HG03469 (cell line): ENCODE measurements at regions not wholly inside any gene's neighbourhood (a gene's known extent, or its start where the extent isn't known, plus 50 kb on each side); places are given as distances from the start of the nearest gene placed in this dataset.

Experiments
- ATAC-seq: cut with Tn5 transposase; IDR thresholded peaks from one replicate; pipeline ENCODE4 v1.9.1; 2021; ENCODE audit warnings: mild to moderate bottlenecking, moderate library complexity, moderate number of reproducible peaks; ENCODE audit not compliant: unreplicated experiment

DNA sequence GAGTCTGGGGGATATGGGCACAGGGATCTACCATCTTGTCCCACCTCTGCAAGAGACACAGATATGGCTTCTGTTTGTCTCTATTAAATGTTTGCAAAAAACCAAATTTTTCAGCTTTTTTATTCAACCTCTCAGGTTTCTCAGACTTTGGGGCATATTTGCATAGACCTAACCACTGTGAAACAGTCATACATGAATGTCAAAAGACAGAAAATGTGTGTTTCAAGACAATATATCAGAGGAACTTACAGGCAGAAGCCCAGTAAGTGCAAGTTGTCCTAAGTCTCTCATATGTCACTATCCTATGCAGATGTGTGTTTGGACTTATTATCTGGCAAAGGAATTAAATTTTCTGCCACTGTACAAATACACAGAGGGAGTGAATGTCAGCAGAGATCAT is 951.2 kb downstream of the PCDH18 start:
- ATAC-seq = no peak

DNA sequence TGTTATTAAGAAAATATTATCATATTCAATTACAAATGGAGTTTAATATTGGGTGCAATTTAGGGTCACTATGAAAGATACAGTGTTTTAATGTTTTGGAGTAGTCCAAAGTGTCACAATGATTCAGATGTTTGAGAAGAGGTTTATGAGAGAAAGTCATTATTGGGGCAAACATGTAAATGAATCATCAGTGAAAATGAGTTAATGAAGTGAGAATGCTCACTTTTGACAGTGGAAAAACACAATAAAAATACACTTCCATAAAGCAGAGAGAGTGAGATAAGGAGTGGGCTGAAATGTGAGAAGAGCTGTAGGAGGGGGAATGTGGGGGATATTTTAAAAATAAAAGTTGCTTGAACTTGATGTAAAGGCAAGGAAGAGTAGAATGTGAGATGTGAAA is 957.1 kb downstream of the PCDH18 start:
- no peak for ATAC-seq

DNA sequence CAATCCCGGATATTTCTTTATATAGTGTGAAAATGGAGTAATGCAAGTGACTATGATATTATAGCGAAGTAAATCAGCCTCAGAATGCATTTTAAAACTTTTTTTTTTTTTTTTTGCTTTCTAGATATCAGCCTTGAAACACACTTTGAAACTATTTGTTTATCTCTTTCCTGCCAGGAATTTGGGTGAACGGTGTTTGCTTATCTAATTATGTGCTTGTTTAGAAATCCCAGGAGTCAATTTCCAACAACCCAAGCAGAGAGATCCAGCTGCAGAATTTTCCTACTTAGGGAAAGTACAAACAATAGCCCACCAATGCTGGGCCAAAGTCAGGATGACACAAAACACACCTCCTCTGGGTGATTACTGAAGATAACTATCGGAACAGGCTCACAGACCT is 958.8 kb downstream of the PCDH18 start:
- ATAC-seq = no peak

DNA sequence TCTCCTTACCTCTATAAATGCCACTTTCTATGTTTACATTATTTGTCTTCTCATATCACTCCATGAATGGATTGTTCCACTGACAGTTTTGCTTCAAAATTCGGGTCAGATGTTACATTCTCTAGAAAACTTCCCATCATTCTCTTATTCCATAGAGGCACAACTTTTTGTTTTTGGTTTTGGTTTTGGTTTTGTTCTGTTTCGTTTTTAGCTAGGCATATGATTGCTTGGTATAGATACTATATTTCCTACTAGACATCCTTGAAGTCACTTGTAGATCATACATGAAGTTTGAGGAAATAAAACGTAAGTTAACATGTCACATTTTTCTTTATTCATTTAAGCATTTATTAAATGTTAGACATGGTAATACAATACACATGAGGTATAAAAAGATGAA is 961.0 kb downstream of the PCDH18 start:
- no peak for ATAC-seq

DNA sequence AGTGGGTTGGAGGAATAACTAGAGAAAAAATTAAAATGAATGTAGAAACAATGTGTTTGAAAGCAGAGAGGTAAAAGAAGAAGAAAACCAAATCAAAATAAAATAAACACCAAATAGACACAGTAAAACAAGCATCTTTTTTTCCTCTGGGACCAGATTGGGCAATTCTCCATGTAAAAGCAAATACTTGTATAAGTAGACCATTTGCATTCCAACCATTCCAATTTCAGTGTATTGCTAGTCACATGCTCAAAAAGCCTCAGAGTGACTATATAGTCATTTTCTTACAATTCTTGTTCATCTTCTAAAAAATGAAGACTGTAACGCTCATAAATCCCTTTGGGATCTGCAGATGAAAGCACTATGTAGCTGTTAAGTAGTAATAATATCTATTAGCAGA is 969.5 kb downstream of the PCDH18 start:
- ATAC-seq = no peak

DNA sequence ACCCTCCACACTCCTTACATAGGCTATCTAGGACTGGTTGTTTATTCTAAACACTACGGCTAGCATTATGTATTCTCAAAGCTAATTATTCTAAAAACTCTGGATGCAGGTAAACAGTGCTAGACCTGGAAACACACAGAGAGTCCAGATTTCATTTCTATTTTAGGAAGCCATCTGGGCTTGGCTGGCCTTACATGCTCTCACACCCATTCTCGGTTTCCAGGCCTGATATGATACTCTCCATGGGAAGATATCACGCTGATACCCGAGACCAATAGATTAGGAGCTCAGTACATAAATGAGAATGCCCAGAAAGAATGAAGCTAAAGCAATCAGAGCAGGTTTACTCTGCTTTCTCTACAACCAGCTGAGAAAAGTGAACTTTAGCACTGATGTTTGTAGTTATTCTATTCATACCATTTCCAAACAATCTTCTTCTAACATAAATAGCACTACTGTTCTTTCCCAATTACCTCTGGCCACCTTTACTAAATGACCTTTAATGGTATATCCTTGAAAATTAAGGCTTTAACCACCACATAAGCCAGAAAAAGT is 973.3 kb downstream of the PCDH18 start:
- no peak for ATAC-seq

DNA sequence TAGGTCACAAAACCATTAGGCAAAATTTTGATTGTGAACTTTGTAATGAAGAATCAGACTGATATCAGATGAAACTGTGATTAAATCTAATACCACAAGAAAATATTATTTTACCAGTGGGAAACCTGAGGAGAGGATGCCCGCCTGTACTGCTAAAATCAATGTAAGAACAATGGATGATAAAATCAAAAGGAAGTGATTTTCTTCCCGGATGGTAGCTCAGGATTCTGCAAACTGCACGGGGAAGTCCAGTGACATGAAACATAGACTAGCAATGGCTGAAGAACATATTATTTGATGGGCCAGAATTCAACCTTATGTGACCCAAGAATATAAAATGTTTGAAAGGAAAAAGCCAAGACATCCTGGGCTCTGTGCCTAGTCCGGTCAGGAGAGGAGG is 974.9 kb downstream of the PCDH18 start:
- ATAC-seq = no peak

DNA sequence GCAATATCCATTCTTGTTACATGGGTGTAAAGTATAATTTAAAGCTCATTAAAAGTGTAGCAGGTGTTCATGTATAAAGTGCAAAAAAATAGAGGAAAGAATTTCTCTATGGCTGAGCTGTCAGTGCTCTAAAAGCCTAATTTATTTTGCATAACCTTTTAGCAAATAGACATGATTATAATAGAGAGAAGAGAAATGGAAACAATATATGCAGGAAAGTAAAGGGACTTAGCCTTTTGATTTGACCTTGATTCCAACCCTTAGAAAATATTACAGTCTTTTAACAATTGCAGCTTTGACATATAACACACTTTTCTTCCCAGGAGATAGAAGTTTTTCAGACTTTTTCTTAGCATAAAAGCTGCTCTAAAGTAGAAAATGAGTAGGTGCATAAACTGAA is 978.3 kb downstream of the PCDH18 start:
- no peak for ATAC-seq

DNA sequence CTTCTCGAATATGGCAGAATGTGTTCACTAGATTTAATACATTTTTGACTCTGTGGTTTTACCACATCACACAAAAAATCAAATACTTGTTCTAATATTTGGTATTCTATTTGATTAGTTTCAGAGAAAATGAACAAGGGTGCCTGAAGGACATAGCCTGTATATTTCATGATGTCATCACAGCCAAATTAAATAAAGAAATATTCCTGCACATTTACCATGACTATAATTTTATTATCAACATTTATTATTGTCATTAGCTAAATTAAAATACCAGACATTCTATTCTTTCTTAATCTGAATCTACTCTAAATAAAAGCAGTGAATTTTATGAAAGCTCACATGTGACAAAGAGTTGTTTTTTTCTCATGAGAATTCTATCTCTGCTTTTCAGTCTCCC is 980.5 kb downstream of the PCDH18 start:
- ATAC-seq = no peak

DNA sequence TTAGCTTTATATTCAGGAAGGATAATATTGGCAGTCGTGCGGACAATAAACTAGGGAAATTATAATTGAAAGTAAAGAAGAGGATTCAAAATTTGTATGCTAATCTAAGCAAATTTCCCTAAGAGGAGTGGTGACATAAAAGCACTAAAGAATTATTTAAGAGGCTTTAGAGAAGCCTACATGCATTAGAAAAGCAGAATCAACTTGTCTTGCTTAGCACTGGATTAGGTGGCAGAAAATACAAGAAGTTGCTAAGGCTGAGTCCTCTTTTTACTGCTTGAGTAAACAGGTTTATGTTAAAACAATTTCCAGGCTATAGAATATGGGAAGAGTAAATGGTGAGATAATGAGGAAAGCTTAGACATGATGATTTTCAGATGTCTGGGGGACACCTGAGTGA is 991.5 kb downstream of the PCDH18 start:
- no peak for ATAC-seq

DNA sequence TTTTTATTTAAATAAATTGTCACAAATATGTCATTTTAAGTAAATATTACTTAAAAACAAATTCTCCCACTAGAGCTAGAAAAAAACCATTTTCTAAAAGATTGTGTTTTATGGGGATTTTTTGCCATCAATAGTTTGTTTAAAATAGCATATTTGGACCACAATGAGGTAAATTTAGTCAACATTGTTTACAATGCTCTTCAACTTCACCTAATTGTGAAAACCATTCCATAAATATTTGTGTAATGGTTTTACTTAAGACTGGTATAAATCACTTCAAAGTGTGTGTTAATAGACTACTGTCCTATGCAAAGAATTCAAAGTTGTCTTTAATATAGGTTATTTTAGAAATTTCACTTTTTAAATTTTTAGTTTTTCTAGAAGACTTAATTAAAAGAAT is 1004.2 kb downstream of the PCDH18 start:
- no peak for ATAC-seq

DNA sequence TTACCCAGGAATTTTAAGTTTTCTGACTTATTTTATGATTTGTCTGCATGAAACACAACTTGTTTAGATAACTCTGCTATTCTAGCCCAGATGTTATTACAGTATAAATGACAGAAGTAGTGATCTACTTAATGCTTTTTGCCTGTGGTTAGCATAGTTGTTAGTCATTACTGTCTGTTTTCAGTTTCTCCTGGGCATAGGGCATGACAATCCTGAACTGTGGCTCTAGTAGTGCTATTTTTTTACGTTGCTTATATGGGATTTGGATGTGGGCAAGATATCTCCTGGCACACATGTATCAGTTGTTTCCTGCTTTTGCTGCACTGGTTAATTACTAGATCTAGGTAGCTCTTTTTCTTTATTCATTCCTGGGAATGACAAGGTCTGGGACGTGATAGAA is 1005.8 kb downstream of the PCDH18 start:
- ATAC-seq = no peak

DNA sequence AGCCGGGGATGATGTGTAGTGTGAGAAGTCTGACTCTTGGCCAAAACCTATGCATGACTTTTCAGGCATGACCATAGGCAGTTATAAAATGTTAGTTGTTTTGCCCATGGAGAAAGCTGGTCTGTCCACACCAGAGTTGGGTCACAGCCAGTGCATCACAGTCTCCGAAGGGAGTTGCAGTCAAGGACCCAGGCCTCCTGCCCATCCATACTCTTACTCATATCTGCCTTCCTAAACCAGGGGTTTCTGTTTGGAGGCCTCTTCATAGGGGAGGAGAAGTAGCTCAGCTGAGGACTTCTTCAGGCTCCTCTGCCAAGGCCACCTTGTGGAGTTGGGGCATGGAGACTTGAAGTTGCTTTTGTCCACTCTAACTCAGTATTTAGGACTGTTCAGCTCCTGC is 1008.3 kb downstream of the PCDH18 start:
- ATAC-seq = no peak

DNA sequence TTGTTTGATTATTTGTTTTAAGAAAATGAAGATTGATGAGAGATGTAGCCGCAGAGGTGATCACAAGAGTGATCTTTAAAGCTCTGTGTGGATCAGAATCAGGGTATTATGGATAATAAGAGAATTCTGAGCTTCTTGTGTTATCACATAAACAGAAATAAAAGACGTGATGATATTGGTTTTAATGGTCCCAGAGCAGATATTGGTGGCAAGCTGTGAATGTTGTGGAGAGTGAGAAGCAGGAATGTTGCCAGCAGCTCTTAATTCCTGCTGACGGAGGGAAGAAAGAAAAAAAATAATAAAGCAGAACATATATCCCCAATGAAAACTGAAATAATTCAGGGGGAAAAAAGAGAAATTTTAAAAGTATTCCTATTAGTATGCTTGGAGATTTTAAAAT is 1015.9 kb downstream of the PCDH18 start:
- ATAC-seq = no peak

DNA sequence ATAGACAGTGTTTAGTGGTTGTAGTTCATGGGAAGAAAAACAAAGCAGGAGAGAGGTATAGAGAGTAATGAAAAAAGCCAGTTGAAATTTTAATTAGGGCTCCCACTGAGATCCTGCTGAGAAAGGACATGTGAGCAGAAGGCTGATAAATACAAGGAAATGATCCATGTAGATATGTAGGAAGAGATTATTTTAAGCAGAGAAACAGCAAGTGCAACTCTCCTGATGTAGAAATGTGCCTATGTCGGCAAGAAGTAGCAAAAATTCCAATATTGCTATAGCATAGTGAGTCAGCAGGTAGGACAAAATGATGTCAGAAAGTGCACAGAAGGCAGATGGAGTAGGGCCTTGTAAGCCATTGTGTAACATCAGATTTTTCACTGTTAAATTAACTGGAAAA is 1027.3 kb downstream of the PCDH18 start:
- ATAC-seq = no peak

DNA sequence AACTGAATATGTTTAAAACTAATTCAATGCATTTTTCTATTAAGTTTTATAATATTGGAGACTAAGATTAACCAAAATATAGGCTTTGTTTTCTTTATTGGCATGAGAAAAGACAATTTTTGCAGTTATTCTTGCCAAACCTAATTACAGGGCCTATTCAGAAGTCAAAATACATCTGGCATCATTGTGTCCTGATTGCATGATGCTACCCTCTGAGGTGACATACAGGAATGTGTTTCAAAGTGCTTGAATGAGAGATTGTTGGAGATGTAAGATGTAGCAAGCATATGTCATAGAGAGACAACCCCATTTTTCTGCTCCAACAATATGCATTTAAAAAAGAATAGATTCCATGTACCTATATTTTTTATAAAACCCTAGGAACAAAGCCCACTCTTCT is 1036.4 kb downstream of the PCDH18 start:
- no peak for ATAC-seq

DNA sequence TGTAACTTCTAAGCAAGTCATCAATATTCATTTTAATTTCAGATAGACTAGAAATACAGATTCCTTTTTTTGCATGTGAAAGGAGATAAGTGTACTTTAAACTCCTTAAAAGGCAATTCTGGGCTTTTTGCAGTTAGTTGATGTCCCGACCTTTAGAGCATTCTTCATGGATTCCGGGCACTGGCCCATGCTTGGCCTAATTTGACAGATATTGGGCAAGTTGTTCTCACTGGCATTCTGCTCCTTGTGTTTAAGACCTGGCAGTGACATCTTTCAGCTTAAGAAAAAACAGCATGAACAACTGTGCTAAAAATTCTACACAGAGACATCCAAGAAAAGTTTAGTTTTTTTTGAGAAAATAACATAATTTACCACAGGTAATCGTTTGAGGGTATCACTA is 1037.2 kb downstream of the PCDH18 start:
- ATAC-seq = no peak

DNA sequence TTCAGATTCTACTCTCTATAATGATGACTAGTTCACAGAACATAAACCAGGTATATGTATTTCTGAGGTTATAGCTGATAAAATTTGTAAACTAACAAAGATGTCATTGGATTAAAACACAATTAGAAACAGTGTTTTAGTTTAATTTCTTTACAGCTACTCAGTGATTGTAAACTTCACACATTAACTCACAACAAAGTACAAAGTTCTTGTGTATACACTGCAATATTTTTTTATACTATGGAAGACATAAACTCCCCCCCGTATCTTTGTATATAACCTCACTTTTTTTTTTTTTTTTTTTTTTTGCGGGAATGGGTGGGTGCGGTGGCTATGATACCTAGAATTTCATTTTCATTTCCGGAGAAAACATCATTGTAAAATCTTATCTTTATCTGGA is 1043.2 kb downstream of the PCDH18 start:
- ATAC-seq = no peak

DNA sequence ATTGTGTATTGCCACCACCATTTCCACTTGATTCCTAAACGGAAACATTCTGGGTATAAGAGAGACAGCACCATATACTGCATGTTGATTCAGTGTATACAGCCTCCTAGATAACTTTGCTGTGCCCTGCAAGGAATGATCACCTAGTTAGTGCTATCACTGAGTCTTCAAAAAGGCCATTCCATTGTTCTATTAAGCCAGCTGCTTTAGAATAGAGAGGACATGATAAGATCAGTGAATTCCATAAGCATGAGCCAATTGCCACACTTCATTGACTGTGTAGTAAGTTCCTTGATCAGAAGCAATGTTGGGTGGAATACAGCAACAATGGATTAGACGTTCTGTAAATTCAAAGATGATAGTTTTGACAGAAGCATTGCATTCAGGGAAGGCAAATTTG is 1047.3 kb downstream of the PCDH18 start:
- no peak for ATAC-seq

DNA sequence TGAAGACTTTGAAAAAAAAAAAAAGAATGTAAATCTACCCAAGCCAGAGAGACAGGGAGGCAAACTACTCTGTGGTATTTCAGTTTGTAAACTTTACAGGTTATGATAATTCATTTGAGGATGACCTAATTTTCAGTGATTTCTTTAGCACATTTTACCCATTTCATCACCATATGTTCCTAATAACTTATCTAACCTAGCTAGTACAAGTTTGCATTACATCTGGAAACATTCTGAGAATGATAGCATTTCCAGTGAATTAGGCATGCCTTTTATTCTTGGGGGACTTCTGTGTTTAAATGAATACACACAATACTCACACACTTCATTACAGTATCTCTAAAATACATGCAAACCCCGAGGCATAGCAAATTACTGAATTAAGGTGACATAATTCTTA is 1055.5 kb downstream of the PCDH18 start:
- ATAC-seq = no peak

DNA sequence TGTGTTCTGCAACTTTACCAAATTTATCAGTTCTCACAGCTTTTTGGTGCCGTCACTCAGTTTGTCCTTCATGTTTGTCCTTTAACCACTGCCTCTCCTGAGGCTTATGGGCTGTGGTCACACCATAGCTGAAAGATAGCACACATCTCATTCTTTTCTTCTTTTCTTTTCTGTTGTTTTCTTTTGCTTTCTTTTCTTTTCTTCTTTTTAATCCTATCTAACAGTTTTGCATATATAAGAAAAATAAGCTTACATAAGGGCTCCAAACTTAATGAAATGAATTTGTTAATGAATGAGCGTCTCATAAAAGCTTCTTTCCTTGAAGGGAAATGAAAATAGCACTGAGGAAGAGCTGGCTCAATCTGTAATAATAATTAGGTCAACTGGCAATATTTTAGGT is 1061.2 kb downstream of the PCDH18 start:
- ATAC-seq = no peak

DNA sequence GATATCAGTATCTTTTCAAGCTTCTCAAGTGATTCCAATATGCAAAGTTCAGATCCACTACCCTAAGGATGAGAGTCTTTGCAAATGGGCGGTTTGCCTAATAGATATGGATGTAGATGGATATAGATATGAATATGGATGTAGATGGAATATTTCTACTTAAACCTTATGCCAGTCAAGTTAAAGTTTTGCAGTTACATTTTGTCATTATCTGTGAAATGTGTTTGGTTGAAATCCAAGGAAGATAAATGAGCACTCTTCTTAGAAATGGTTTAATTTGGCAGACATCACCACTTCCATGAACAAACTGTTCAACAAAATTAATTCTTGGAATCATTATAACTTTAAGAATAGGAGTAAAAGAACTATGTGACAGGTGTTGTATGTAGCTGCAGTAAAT is 1066.6 kb downstream of the PCDH18 start:
- no peak for ATAC-seq

DNA sequence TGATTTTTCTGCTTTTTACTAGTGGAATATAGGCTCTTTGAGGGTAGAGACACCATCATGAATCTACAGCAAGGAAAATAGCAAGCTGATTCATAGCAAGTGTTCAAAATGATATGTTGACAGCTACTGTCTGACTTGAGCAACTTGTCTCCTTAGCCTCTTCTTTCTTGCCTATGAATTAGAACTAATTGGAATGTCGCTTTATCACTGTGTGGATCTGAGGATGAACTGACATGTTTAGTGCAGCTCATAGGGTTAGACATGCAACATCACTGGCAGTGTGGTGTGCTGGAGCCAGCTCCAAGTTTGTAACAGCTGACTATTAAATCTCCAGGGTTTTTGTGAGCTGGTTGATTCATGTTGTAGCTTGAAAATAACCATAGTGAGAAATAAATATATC is 1068.4 kb downstream of the PCDH18 start:
- no peak for ATAC-seq

DNA sequence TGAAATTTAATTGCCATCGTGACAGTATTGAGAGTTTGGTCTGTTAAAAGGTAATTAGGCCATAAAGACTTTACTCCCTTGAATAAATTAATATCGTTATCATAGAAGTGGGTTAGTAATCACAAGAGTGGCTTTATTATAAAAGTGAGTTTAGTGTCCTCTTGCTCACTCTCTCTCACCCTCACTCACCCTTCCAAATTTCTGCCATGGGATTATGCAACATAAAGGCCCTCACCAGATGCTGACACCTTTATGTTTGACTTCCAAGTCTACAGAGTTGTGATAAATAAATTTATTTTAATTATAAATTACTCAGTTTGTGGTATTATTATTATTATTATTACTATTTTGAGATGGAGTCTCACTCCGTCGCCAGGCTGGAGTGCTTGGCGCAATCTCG is 1070.8 kb downstream of the PCDH18 start:
- no peak for ATAC-seq
